ENCODE measurements at regions not wholly inside any gene's neighbourhood (a gene's known extent, or its start where the extent isn't known, plus 50 kb on each side); places are given as distances from the start of the nearest gene placed in this dataset.

DNA sequence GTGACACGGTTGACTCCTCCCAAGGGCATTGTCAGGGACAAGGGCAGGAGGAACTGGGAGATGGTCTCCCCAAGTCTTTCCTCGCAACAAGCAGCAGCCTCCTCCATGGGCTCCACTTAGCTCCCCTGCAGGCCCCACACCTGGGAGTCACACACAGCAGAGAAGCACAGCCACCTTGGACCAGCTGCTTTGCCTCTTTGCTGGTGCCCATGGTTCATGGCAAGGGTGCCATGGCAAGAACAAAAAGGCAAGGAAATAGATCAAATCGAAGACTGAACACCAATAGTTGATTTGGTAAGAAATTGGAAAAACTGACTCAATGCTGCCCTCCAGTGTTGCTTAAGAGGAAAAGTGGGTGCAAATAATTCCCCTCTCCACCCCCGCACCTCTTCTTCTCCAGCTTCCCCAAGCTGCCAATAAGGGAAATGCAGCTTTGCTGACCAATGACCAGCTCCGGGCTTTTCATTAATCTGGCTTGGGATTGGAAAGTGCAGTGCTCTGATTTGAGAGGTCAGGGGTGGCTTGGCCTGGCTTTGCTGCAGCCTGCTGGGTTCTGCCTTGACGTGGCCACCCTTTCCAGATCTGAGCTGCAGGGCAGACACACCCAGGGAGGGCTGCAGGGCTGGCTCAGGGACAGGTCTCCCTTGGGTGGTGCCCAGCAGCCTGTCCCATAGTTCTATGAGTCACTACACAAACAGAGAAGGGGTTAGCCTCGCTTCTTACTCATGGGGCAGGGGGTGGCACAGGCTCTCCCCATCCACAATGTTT lies 162.0 kb downstream of the KLF13 start (continued):
- TF ChIP-seq SPI1 (IDR thresholded peaks at IDR 0.05; ENCODE audit: borderline replicate concordance, insufficient read depth, low read depth, low read length) (peak; percentile 44; the same call in 1 of the 2 replicates), CTCF (IDR thresholded peaks at IDR 0.05 in 2 of 3, conservative IDR thresholded peaks at IDR 0.05 in 1 of 3; ENCODE audit: control insufficient read depth in 2 of 3, extremely low read depth in 1 of 3, insufficient read depth in 1 of 3, low read depth in 3 of 3, low read length in 3 of 3) (peak; percentile 71 to 93 (median 91)), GATAD2B (conservative IDR thresholded peaks at IDR 0.05; ENCODE audit: low read depth) (no peak)
- TF ChIP-seq, protein P1, sequence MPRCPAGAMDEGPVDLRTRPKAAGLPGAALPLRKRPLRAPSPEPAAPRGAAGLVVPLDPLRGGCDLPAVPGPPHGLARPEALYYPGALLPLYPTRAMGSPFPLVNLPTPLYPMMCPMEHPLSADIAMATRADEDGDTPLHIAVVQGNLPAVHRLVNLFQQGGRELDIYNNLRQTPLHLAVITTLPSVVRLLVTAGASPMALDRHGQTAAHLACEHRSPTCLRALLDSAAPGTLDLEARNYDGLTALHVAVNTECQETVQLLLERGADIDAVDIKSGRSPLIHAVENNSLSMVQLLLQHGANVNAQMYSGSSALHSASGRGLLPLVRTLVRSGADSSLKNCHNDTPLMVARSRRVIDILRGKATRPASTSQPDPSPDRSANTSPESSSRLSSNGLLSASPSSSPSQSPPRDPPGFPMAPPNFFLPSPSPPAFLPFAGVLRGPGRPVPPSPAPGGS (IDR thresholded peaks at IDR 0.05; ENCODE audit: borderline replicate concordance, insufficient read depth, low read depth, low read length, poor library complexity, severe bottlenecking) = peak; percentile 2

GRCh38 chr15:31489281-31489680 lies 162.6 kb downstream of the KLF13 start:
- intact Hi-C loops (cut with micrococcal nuclease; ENCODE audit: unreplicated experiment) = loop anchor here (5.0 to 10.0 kb wide), 2 partner anchors 362 to 504 kb away; no protein-coding TSS in a partner anchor
- Histone ChIP-seq H3K27me3 (replicated peaks in 1 of 2; ENCODE audit: control insufficient read depth in 2 of 2, insufficient read depth in 2 of 2, low read length in 1 of 2) (no peaks in the 10 kb centered on the region), H3K79me2 (ENCODE audit: control insufficient read depth, insufficient read depth, low read length) (no peaks in the 10 kb centered on the region), H3K27ac (ENCODE audit: control insufficient read depth, insufficient read depth) (no peak overlapping the region), H3K4me1 (ENCODE audit: control insufficient read depth, insufficient read depth, low read length) (peaks cover 18% of the 10 kb centered on the region), H3K9ac (ENCODE audit: control insufficient read depth, insufficient read depth, low read length) (no peak overlapping the region), H3K9me3 (replicated peaks; ENCODE audit: control insufficient read depth, insufficient read depth, low read length) (peaks cover 10% of the 10 kb centered on the region), H2AFZ (ENCODE audit: control insufficient read depth, low read depth, low read length) (no peak overlapping the region), H3K4me2 (ENCODE audit: control insufficient read depth, insufficient read depth) (no peak overlapping the region), H3K36me3 (ENCODE audit: control insufficient read depth in 2 of 2, insufficient read depth in 2 of 2, low read length in 1 of 2) (no peaks in the 10 kb centered on the region), H4K20me1 (ENCODE audit: control insufficient read depth, insufficient read depth) (no peaks in the 10 kb centered on the region), H3K4me3 (no peak overlapping the region)
- CTCF ChIA-PET = interaction anchor here (0.6 to 6.3 kb wide), 59 partner anchors 9 to 691 kb away, joined by 3 to 336 read pairs (median 6); partner anchors contain the start of gene KLF13
- RAD21 ChIA-PET (ENCODE audit: unreplicated experiment) = interaction anchor here (0.7 to 6.4 kb wide), 33 partner anchors 10 to 594 kb away, joined by 3 to 213 read pairs (median 6); partner anchors contain the start of genes FAN1 and KLF13
- ATAC-seq = no peak
- no peak for FAIRE-seq
- POLR2A ChIA-PET = no interaction called here
- SMC1A ChIA-PET (ENCODE audit: uncharacterized antibody, unreplicated experiment) = interaction anchor here (0.6 to 6.4 kb wide), 49 partner anchors 11 to 827 kb away, joined by 3 to 166 read pairs (median 5); no protein-coding TSS in a partner anchor
- in situ Hi-C loops (cut with MboI) = loop anchor here (5.0 kb wide), 3 partner anchors 52 to 287 kb away; no protein-coding TSS in a partner anchor
- BruUV-seq (replicated peaks) = no TSS peak
- no peak for DNase-seq (ENCODE audit: low read depth, low spot score)
- WGBS (ENCODE audit: insufficient coverage, insufficient replicate concordance, low lambda C conversion rate, missing lambda C conversion rate) = 16% methylated on average over 2 of the region's 2 CpGs
- TF ChIP-seq LARP7 (IDR thresholded peaks at IDR 0.05) (no peak), CBX3 (IDR thresholded peaks at IDR 0.05; ENCODE audit: borderline replicate concordance, low read depth) (no peak)

Data from GM12878 (cell line).